Left lung (tissue), 4 donors: ENCODE measurements at regions not wholly inside any gene's neighbourhood (a gene's known extent, or its start where the extent isn't known, plus 50 kb on each side); places are given as distances from the start of the nearest gene placed in this dataset.

Experiments
- ATAC-seq: fragments of 200-7000 bp; cut with Tn5 transposase; one replicate; pipeline ENCODE4 v1.9.1; 2020; ENCODE audit warnings: moderate library complexity
- DNase-seq, 4 donors: peaks; one replicate each; pipeline ENCODE4 v3.0.0-alpha.2; 2013 to 2020
- H3K27ac ChIP-seq, 2 donors: fragments of 200-600 bp; sonication (generic) in 1 of 2; one replicate each; pipeline versions ENCODE4 v1.5.0 to v1.8.0; 2020 to 2021
- H3K27me3 ChIP-seq, 2 donors: fragments of 200-600 bp; sonication (generic) in 1 of 2; one replicate each; pipeline versions ENCODE4 v1.5.0 to v1.8.0; 2020 to 2021
- H3K36me3 ChIP-seq, 2 donors: fragments of 200-600 bp; sonication (generic) in 1 of 2; one replicate each; pipeline versions ENCODE4 v1.5.0 to v1.8.0; 2020 to 2021
- H3K4me1 ChIP-seq, 2 donors: fragments of 200-600 bp; one replicate each; pipeline ENCODE4 v1.8.0; 2021
- H3K4me3 ChIP-seq, 2 donors: fragments of 200-600 bp; sonication (generic) in 1 of 2; one replicate each; pipeline versions ENCODE4 v1.5.0 to v1.8.0; 2020 to 2021; ENCODE audit warnings: mild to moderate bottlenecking in 1 of 2
- H3K9me3 ChIP-seq, 2 donors: fragments of 200-600 bp; sonication (generic) in 1 of 2; one replicate each; pipeline versions ENCODE4 v1.5.0 to v1.8.0; 2020 to 2021
- CTCF ChIP-seq, 2 donors: fragments of 200-600 bp; sonication (generic) in 1 of 2; IDR thresholded peaks; one replicate each; pipeline versions ENCODE4 v1.5.0 to v1.8.0; 2021; ENCODE audit warnings: antibody characterized with exemption in 2 of 2
- intact Hi-C, 2 donors: fragments of 100-400 bp; cut with DNase I; formaldehyde crosslinking; loops; one replicate each; pipeline versions ENCODE4 v1.11.2 to v1.14.2; 2022
- donor health status: DM: no; HTN: yes; CAD: no.
- donor health status: DM: no; HTN: no; CAD: no.

GRCh38 chr7:132053871-132054270 lies 497.4 kb upstream of the PODXL start:
- intact Hi-C loops: no loop called here
- Histone ChIP-seq H3K4me3 (no peak overlapping the region), H3K36me3 (no peaks in the 10 kb centered on the region), H3K9me3 (no peaks in the 10 kb centered on the region), H3K27me3 (no peaks in the 10 kb centered on the region), H3K27ac (no peak overlapping the region), H3K4me1 (no peaks in the 10 kb centered on the region)
- DNase-seq: no peak
- no peak for TF ChIP-seq CTCF (IDR thresholded peaks at IDR 0.05)
- ATAC-seq: no peak

GRCh38 chr7:132051311-132051710 lies 494.9 kb upstream of the PODXL start:
- H3K27ac ChIP-seq: no peak overlapping the region
- no peaks in the 10 kb centered on the region for H3K27me3 ChIP-seq
- no peaks in the 10 kb centered on the region for H3K36me3 ChIP-seq
- ATAC-seq (no peak), DNase-seq (no peak)
- H3K4me1 ChIP-seq: no peaks in the 10 kb centered on the region
- no peak overlapping the region for H3K4me3 ChIP-seq
- TF ChIP-seq CTCF (IDR thresholded peaks at IDR 0.05): no peak
- intact Hi-C loops: no loop called here
- no peaks in the 10 kb centered on the region for H3K9me3 ChIP-seq

- ATAC-seq (peak; percentile 71), DNase-seq (no peak)
- peak in 1 of 2 donors; percentile 48 for TF ChIP-seq CTCF (IDR thresholded peaks at IDR 0.05)
- Histone ChIP-seq H3K4me3 (no peak overlapping the region), H3K27me3 (no peaks in the 10 kb centered on the region), H3K4me1 (no peaks in the 10 kb centered on the region), H3K36me3 (no peaks in the 10 kb centered on the region), H3K27ac (no peak overlapping the region), H3K9me3 (no peaks in the 10 kb centered on the region)
- intact Hi-C loops: no loop called here
Observed at GRCh38 chr7:132049462-132050304, 493.3 kb upstream of the PODXL start.

GRCh38 chr7:132045481-132045980 lies 489.1 kb upstream of the PODXL start:
- no peaks in the 10 kb centered on the region for H3K9me3 ChIP-seq

More at GRCh38 chr7:132045481-132045980, 489.1 kb upstream of the PODXL start:
- H3K27me3 ChIP-seq: no peaks in the 10 kb centered on the region
- ATAC-seq (no peak), DNase-seq (no peak)
- H3K4me1 ChIP-seq: no peaks in the 10 kb centered on the region
- no peak for TF ChIP-seq CTCF (IDR thresholded peaks at IDR 0.05)
- H3K36me3 ChIP-seq: no peaks in the 10 kb centered on the region
- no peak overlapping the region for H3K27ac ChIP-seq
- H3K4me3 ChIP-seq: no peak overlapping the region
- intact Hi-C loops: no loop called here
